GM18505 (cell line): ENCODE measurements at regions not wholly inside any gene's neighbourhood (a gene's known extent, or its start where the extent isn't known, plus 50 kb on each side); places are given as distances from the start of the nearest gene placed in this dataset.
"Not testable (repeated sequence)": the region's sequence is repeated elsewhere in the genome, so short reads cannot be mapped to it uniquely, and the experiment has no call there.

Experiments used
- ATAC-seq: cut with Tn5 transposase; IDR thresholded peaks from one replicate; pipeline ENCODE4 v1.9.1; 2021; ENCODE audit not compliant: unreplicated experiment
- POLR2A ChIP-seq: IDR thresholded peaks from 4 replicates; pipeline ENCODE4 v1.6.1; 2011; ENCODE audit warnings: borderline replicate concordance; ENCODE audit not compliant: insufficient read depth, insufficient read length; ENCODE audit errors: extremely low read depth

GRCh38 chr15:38846346-38846745 lies 281.7 kb upstream of the RASGRP1 start:
- no peak for TF ChIP-seq POLR2A
- ATAC-seq, result no peak

GRCh38 chr15:38847666-38848065 lies 283.1 kb upstream of the RASGRP1 start:
- no peak for ATAC-seq
- no peak for TF ChIP-seq POLR2A

- no peak for ATAC-seq
Observed at GRCh38 chr15:38849046-38849445, 284.4 kb upstream of the RASGRP1 start.

GRCh38 chr15:38852188-38852587 lies 287.6 kb upstream of the RASGRP1 start:
- ATAC-seq, result not testable (repeated sequence)

More at GRCh38 chr15:38849046-38849445, 284.4 kb upstream of the RASGRP1 start:
- TF ChIP-seq POLR2A, result no peak

- TF ChIP-seq POLR2A, result no peak
- no peak for ATAC-seq
Observed at GRCh38 chr15:38853608-38854007, 289.0 kb upstream of the RASGRP1 start.

- ATAC-seq, result no peak
- no peak for TF ChIP-seq POLR2A
Observed at GRCh38 chr15:38854506-38854905, 289.9 kb upstream of the RASGRP1 start.

- no peak for ATAC-seq
- no peak for TF ChIP-seq POLR2A
Observed at GRCh38 chr15:38857814-38858213, 293.2 kb upstream of the RASGRP1 start.

- ATAC-seq, result no peak
- no peak for TF ChIP-seq POLR2A
Observed at GRCh38 chr15:38859574-38859973, 295.0 kb upstream of the RASGRP1 start.

- ATAC-seq, result no peak
- TF ChIP-seq POLR2A, result no peak
Observed at GRCh38 chr15:38860253-38860652, 295.6 kb upstream of the RASGRP1 start.

GRCh38 chr15:38860674-38861073 lies 296.1 kb upstream of the RASGRP1 start:
- ATAC-seq, result no peak
- TF ChIP-seq POLR2A, result no peak

GRCh38 chr15:38861108-38861507 lies 296.5 kb upstream of the RASGRP1 start:
- TF ChIP-seq POLR2A, result no peak
- ATAC-seq, result no peak

GRCh38 chr15:38862099-38862498 lies 297.5 kb upstream of the RASGRP1 start:
- no peak for ATAC-seq
- TF ChIP-seq POLR2A, result no peak

- ATAC-seq, result no peak
- no peak for TF ChIP-seq POLR2A
Observed at GRCh38 chr15:38863381-38863780, 298.8 kb upstream of the RASGRP1 start.

GRCh38 chr15:38864122-38864521 lies 299.5 kb upstream of the RASGRP1 start:
- no peak for TF ChIP-seq POLR2A
- ATAC-seq, result no peak

GRCh38 chr15:38864827-38865581 lies 300.4 kb upstream of the RASGRP1 start:
- no peak for ATAC-seq
- TF ChIP-seq POLR2A, result no peak
